ENCODE measurements at regions not wholly inside any gene's neighbourhood (a gene's known extent, or its start where the extent isn't known, plus 50 kb on each side); places are given as distances from the start of the nearest gene placed in this dataset.
A peak's percentile ranks its signal among the peaks of the same experiment; 100 is the strongest.
"Not testable (repeated sequence)": the region's sequence is repeated elsewhere in the genome, so short reads cannot be mapped to it uniquely, and the experiment has no call there.

DNA sequence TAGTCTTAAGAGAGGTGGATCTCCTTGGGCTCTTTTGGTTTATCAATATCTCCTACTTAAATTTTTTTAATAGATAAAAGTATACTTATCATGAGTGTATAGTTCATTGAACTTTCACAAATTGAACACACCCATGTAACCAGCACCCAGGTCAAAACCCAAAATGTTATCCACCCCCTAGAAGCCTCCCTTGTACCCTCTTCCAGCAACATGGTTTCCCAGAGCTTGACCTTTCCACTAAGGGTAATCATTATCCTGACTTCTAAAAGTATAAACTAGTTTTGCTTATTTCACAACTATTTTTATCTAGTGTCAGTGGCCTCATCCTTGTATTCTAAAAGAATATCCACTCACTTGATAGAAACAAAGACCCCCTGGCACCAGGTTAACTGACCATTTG, 106.8 kb downstream of the MDH1 start:
- DNase-seq (ENCODE audit: low read depth in 2 of 2) = no peak

DNA sequence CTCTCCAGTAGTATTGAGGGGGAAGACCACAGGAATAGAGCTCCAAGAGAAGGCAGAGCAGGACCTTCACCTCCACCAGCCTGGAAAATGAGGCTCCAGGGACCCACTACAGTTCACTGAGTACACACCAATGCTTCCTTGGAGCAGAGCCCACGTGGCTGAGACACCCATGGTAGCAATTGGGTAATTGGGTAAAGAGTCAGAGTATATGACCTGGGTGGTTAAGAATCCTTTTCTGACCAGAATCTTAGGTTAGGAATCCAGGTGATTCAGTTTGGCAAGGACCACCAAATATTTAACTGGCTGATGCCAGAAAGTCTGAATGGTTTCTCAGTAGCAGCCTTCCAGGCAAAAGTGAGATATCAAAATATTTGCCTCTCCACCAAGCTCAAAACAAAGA, 107.7 kb downstream of the MDH1 start:
- DNase-seq (ENCODE audit: low read depth in 2 of 2) = no peak

DNA sequence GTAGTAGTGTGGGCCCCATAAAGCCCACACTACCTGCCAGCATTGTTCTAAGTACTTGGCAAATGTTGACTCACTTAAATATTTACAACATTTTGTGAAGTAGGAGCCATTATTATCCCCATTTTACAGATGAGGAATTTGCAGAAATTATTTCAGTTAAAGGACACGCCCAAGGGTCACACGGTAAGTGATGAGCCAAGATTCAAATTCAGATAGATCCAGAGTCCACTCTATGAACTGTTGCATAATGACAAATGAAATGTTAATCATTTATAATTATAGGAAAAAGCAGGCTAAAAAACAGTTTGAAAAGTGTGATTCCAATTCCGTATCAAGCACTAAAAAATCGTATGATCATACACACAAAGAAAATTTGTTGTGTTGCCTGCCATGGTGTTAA, 108.4 kb downstream of the MDH1 start:
- no peak for DNase-seq (ENCODE audit: low read depth in 2 of 2)

DNA sequence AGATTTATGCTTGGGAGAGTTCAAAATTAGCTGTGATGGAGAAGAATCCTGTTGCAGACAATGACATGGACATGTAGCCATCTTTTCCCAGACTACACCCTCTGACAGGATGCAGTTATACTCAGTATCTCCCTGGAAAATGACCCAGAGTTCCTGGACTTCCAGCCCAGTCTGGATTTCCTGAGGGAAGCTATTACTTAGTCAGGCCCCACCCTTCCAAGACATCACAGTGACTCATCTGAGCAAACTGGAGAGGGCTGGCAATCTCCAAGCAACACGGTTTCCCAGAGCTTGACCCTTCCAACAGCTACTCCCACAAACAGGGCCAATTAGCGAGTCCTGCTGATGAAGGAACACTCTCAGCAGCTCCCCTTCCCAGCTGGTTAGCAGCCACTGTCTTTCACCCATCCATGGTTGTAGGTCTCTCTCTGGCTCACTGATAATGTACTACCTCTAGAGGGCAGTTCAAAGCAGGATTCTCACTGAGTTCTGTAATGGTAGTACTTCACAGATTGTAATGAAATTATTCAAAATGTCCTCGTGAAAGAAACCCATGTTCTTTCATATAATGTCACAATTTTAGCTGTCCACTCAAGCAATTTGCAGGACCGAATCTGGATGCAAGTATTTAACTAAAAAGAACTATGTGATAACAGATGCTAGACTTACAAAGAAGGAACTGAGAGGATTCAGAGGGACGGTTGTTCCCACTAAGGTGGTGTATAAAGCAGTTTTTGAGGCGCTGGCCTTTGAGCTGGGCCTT, 110.2 kb downstream of the MDH1 start:
- DNase-seq (ENCODE audit: low read depth in 2 of 2) = peak; percentile 63 to 65

GRCh38 chr2:63699549-63699839, 110.7 kb downstream of the MDH1 start:
- DNase-seq (ENCODE audit: low read depth in 2 of 2) = no peak

- DNase-seq (ENCODE audit: low read depth in 2 of 2) = peak in 1 of 2 experiments; percentile 44
Observed at GRCh38 chr2:63700271-63700670, 111.5 kb downstream of the MDH1 start.

- no peak for DNase-seq (ENCODE audit: low read depth in 2 of 2)
Observed at GRCh38 chr2:63701406-63701805, 112.6 kb downstream of the MDH1 start.

- DNase-seq (ENCODE audit: low read depth in 2 of 2) = not testable (repeated sequence)
Observed at GRCh38 chr2:63706084-63706483, 117.3 kb downstream of the MDH1 start.

- no peak for DNase-seq (ENCODE audit: low read depth in 2 of 2)
Observed at GRCh38 chr2:63710732-63711131, 122.0 kb downstream of the MDH1 start.

DNA sequence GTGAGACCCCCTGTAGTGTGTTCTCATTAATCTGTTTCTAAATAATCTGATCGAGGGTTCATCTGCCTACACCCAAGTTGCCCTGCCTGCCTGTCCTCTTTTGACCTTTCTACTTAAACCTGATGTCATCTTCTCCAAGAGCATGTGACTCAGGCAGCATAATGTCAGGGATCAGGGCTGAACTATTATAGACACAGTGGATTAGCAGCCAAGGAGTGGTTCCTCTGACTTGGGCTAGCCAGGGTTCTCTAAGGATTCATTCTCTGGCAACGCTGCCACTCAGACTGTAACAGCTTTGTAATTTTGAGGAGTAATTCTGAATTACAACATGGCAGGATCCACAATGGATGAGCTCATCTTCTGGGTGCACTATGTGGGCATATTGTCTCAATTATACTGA, 124.0 kb downstream of the MDH1 start:
- DNase-seq (ENCODE audit: low read depth in 2 of 2) = no peak

- DNase-seq (ENCODE audit: low read depth in 2 of 2) = no peak
Observed at GRCh38 chr2:63716146-63716545, 125.5 kb upstream of the UGP2 start.

GRCh38 chr2:63719052-63719451, 122.6 kb upstream of the UGP2 start:
- DNase-seq (ENCODE audit: low read depth in 2 of 2) = no peak

GRCh38 chr2:63721082-63721424, 120.6 kb upstream of the UGP2 start:
- DNase-seq (ENCODE audit: low read depth in 2 of 2) = no peak

- not testable (repeated sequence) for DNase-seq (ENCODE audit: low read depth in 2 of 2)
Observed at GRCh38 chr2:63722284-63722683, 119.4 kb upstream of the UGP2 start.

GRCh38 chr2:63723709-63724108, 118.0 kb upstream of the UGP2 start:
- no peak for DNase-seq (ENCODE audit: low read depth in 2 of 2)

GRCh38 chr2:63725212-63725611, 116.5 kb upstream of the UGP2 start:
- not testable (repeated sequence) for DNase-seq (ENCODE audit: low read depth in 2 of 2)

GRCh38 chr2:63729362-63729761, 112.3 kb upstream of the UGP2 start:
- DNase-seq (ENCODE audit: low read depth in 2 of 2) = no peak

DNA sequence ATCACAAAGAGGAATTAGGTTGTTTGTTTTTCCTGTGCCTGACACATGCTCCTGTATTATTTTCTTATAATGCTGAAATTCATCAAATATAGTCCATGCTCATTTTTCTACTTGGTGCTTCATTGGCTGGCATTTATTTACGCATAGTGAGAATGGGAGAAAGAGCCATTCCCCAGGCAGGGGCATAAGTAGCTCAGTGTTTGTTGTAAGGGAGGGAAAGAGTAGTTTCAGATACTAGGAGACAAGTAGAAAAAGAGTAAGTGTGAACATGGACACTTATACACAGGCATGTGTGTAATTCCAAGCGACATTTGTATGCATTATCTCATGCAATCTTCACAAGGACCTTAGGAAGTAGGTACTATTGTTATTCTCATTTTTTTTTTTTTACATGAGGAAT, 111.9 kb upstream of the UGP2 start:
- DNase-seq (ENCODE audit: low read depth in 2 of 2) = no peak

GRCh38 chr2:63734510-63734909, 107.2 kb upstream of the UGP2 start:
- DNase-seq (ENCODE audit: low read depth in 2 of 2) = peak in 1 of 2 experiments; percentile 28

GRCh38 chr2:63735263-63735662, 106.4 kb upstream of the UGP2 start:
- no peak for DNase-seq (ENCODE audit: low read depth in 2 of 2)

DNA sequence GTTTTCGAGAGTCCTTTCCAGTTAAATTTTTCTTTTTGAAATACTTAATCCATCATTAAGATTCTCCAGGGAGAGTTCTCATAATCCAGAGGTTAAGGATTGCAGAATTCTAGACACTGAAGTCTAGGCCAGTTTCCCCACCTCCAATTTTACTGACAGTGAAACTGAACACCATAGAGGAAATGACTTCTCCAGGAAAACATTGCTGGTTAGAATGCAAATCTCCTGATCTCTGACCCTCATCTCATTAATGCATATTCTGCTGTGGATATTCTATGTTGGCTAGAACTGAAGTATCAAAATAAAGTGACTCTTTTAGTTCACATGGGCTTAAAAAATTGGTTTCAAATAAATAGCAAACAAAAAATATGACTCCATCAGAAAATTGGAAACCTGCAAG, 105.8 kb upstream of the UGP2 start:
- DNase-seq (ENCODE audit: low read depth in 2 of 2) = peak in 1 of 2 experiments; percentile 32

- DNase-seq (ENCODE audit: low read depth in 2 of 2) = peak; percentile 82 to 84
Observed at GRCh38 chr2:63736354-63736753, 105.3 kb upstream of the UGP2 start.

DNA sequence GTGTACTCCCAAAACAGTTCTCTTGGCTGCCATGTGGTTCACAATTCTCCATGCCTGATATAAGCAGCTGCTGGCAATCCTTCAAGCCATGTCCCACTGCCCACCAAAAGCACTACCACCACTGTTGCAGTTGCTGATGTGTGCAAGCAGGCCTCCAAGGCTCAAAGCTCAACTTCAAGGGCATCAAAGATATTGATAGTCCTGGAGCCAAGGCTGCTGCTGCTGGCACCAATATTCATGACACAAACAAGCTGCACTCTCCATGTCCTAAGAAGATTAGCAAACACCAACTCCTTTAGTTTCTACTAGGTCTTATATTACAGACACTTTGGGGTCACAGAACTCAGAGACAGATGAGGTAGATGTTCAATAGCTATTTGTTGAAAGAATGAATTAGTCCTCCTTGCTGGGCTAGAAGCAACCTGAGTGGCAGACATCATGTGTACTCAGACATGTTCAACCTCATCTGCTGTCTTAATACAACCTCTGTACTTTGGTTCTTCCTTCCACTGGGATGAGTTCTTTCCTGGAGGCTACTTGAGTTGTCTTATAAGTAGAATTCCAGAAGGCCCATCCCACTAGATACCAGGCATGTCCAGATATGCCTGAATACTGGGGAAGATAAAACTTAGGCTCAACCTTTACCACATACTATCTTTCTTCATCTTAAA, 104.5 kb upstream of the UGP2 start:
- DNase-seq (ENCODE audit: low read depth in 2 of 2) = no peak

GRCh38 chr2:63738019-63738418, 103.7 kb upstream of the UGP2 start:
- no peak for DNase-seq (ENCODE audit: low read depth in 2 of 2)
